ENCODE measurements at regions not wholly inside any gene's neighbourhood (a gene's known extent, or its start where the extent isn't known, plus 50 kb on each side); places are given as distances from the start of the nearest gene placed in this dataset.
"Not testable (repeated sequence)": the region's sequence is repeated elsewhere in the genome, so short reads cannot be mapped to it uniquely, and the experiment has no call there.

DNA sequence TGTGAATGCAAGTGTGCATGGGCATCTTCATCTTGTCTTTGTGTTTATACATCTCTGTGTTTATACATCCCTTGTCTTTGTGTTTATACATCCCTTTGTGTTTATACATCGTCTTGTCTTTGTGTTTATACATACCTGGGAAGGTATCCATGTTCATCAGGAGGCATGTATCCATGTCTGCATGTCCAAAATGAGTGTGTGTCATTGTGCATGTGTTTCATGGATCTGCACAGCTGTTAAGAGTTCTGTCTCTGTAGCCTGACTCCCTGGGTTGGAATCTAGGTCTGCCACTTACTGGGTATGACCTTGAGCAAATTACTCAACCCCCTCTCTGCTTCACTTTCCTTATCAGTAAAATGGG, 50.1 kb upstream of the SIRPA start:
- Mint-ChIP-seq H3K4me3 (no peak overlapping the region), H3K36me3 (no peaks in the 10 kb centered on the region), H3K27me3 (ENCODE audit: low read depth) (peaks cover 5% of the 10 kb centered on the region), H3K9me3 (peaks cover 11% of the 10 kb centered on the region), H3K4me1 (no peaks in the 10 kb centered on the region), H3K27ac (no peak overlapping the region)
- TF ChIP-seq, protein P1, sequence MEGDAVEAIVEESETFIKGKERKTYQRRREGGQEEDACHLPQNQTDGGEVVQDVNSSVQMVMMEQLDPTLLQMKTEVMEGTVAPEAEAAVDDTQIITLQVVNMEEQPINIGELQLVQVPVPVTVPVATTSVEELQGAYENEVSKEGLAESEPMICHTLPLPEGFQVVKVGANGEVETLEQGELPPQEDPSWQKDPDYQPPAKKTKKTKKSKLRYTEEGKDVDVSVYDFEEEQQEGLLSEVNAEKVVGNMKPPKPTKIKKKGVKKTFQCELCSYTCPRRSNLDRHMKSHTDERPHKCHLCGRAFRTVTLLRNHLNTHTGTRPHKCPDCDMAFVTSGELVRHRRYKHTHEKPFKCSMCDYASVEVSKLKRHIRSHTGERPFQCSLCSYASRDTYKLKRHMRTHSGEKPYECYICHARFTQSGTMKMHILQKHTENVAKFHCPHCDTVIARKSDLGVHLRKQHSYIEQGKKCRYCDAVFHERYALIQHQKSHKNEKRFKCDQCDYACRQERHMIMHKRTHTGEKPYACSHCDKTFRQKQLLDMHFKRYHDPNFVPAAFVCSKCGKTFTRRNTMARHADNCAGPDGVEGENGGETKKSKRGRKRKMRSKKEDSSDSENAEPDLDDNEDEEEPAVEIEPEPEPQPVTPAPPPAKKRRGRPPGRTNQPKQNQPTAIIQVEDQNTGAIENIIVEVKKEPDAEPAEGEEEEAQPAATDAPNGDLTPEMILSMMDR (IDR thresholded peaks at IDR 0.05; ENCODE audit: unreplicated experiment): no peak
- DNase-seq (ENCODE audit: low spot score in 2 of 2, unreplicated experiment in 2 of 2): no peak

DNA sequence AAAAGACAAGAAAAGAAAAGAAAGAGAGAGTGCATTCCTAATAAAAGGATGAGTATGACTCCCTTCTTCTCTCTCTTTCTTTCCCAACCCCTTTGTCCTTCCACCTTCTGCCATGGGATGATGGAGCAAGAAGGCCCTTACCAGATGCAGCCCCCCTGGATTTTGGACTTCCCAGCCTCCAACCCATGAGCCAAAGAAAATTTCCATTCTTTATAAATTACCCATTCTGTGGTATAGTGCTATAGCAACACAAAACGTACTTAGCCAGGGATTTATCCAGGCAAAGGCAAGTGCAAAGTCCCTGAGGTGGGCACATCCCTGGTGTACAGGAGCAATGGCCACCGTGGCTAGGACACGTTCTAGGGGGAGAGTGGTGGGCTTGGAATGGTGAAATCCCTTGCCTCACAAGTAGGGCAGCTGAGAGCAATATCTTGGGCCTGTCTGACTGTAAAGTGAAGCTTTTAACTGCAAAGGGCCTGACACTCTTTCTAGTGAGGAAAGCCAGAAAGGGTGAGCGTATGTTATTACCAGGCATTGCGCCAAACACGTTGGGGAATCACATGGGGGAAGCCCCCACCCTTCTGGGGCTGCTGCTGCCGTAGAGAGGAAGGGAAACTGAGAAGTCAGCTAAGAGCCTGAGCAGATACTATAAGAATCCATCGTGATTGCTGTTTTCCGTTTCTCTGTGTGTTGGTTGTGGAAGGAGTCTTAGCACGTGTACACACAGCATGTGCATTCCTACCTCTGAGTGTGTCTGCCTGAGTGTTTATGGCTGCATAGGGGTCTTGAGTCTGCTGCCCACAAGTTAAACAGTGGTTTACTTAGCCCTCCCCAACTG, 50.7 kb upstream of the SIRPA start:
- peaks cover 5% of the 10 kb centered on the region for H3K27me3 Mint-ChIP-seq (ENCODE audit: low read depth)
- H3K4me1 Mint-ChIP-seq: no peaks in the 10 kb centered on the region
- no peak for DNase-seq (ENCODE audit: low spot score in 2 of 2, unreplicated experiment in 2 of 2)
- no peaks in the 10 kb centered on the region for H3K36me3 Mint-ChIP-seq
- H3K4me3 Mint-ChIP-seq: no peak overlapping the region
- H3K27ac Mint-ChIP-seq: peak overlapping the region; percentile 47
- TF ChIP-seq, protein P1 (IDR thresholded peaks at IDR 0.05; ENCODE audit: unreplicated experiment): no peak
- H3K9me3 Mint-ChIP-seq: peaks cover 11% of the 10 kb centered on the region

GRCh38 chr20:1842281-1842680, 52.9 kb upstream of the SIRPA start:
- Mint-ChIP-seq H3K9me3 (peaks cover 6% of the 10 kb centered on the region), H3K4me1 (peaks cover 2% of the 10 kb centered on the region), H3K27me3 (ENCODE audit: low read depth) (peaks cover 5% of the 10 kb centered on the region), H3K4me3 (no peak overlapping the region), H3K27ac (no peak overlapping the region), H3K36me3 (no peaks in the 10 kb centered on the region)
- TF ChIP-seq, protein P1 (IDR thresholded peaks at IDR 0.05; ENCODE audit: unreplicated experiment): no peak
- DNase-seq (ENCODE audit: low spot score in 2 of 2, unreplicated experiment in 2 of 2): no peak

- Mint-ChIP-seq H3K27me3 (ENCODE audit: low read depth) (peaks cover 3% of the 10 kb centered on the region), H3K4me1 (peaks cover 2% of the 10 kb centered on the region), H3K4me3 (no peak overlapping the region), H3K36me3 (no peaks in the 10 kb centered on the region), H3K27ac (no peak overlapping the region), H3K9me3 (peaks cover 1% of the 10 kb centered on the region)
- TF ChIP-seq, protein P1 (IDR thresholded peaks at IDR 0.05; ENCODE audit: unreplicated experiment): no peak
- no peak for DNase-seq (ENCODE audit: low spot score in 2 of 2, unreplicated experiment in 2 of 2)
These were observed 53.6 kb upstream of the SIRPA start for GRCh38 chr20:1841554-1842140.

- H3K4me3 Mint-ChIP-seq: no peak overlapping the region
- peaks cover 2% of the 10 kb centered on the region for H3K4me1 Mint-ChIP-seq
- peaks cover 3% of the 10 kb centered on the region for H3K27me3 Mint-ChIP-seq (ENCODE audit: low read depth)
- no peak overlapping the region for H3K27ac Mint-ChIP-seq
- TF ChIP-seq, protein P1 (IDR thresholded peaks at IDR 0.05; ENCODE audit: unreplicated experiment): no peak
- no peak for DNase-seq (ENCODE audit: low spot score in 2 of 2, unreplicated experiment in 2 of 2)
- no peaks in the 10 kb centered on the region for H3K36me3 Mint-ChIP-seq
- no peaks in the 10 kb centered on the region for H3K9me3 Mint-ChIP-seq
These were observed 54.2 kb upstream of the SIRPA start for GRCh38 chr20:1840817-1841553.

DNA sequence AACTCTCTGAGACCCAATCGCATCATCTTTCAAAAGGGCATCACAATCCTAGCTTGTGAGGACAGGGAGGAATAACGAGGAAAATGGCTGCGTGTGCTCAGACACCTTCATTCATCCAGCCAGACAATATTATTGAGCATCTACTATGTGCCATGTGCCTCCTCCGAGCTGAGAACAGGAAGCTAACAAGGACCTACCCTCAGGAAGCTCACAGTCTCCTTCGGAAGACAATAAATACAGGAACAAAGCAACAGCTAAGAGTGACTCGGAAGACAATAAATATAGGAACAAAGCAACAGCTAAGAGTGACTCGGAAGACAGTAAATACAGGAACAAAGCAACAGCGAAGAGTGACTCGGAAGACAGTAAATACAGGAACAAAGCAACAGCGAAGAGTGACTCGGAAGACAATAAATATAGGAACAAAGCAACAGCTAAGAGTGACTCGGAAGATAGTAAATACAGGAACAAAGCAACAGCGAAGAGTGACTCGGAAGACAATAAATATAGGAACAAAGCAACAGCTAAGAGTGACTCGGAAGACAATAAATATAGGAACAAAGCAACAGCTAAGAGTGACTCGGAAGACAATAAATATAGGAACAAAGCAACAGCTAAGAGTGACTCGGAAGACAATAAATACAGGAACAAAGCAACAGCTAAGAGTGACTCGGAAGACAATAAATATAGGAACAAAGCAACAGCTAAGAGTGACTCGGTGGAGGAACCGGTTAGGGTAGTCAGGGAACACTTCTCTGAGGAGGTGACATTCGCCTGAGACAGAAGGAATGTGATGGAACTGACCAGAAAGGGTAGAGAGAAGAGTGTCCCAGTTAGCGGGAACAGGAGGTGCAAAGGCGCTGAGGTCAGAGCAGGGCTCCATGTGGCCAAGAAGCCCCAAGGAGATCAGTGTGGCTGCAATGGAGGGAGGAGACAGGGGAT, 55.6 kb upstream of the SIRPA start:
- H3K4me3 Mint-ChIP-seq; H3K4me1 Mint-ChIP-seq; H3K9me3 Mint-ChIP-seq; H3K27me3 Mint-ChIP-seq (ENCODE audit: low read depth); H3K36me3 Mint-ChIP-seq; H3K27ac Mint-ChIP-seq; DNase-seq (ENCODE audit: low spot score in 2 of 2, unreplicated experiment in 2 of 2): not testable (repeated sequence)

All from mesothelial cell of epicardium (in vitro differentiated cells).